AG08396 (cell line): ENCODE measurements at regions not wholly inside any gene's neighbourhood (a gene's known extent, or its start where the extent isn't known, plus 50 kb on each side); places are given as distances from the start of the nearest gene placed in this dataset.
"Not testable (repeated sequence)": the region's sequence is repeated elsewhere in the genome, so short reads cannot be mapped to it uniquely, and the experiment has no call there.

Experiments used
- DNase-seq: peaks from one replicate; pipeline ENCODE4 v3.0.0; 2012; ENCODE audit warnings: low spot score, mixed read lengths

GRCh38 chr2:230593765-230594164 is 118.9 kb upstream of the CAB39 start:
- no peak for DNase-seq

GRCh38 chr2:230594286-230594840 is 118.3 kb upstream of the CAB39 start:
- no peak for DNase-seq

- no peak for DNase-seq
Observed at GRCh38 chr2:230599853-230600252, 112.8 kb upstream of the CAB39 start.

DNA sequence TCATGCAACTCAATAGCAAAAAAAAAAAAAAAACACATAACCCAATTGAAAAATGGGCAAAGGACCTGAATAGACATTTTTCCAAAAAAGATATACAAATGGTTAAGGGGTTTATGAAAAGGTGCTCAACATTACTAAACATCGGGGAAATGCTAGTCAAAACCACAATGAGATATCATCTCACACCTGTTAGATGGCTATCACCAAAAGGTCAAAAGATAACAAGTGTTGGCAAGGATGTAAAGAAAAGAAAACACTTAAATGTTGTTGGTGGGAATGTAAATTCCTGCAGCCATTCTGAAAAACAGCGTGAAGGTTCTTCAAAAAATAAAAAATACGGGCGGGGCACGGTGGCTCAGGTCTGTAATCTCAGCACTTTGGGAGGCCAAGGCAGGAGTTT is 112.4 kb upstream of the CAB39 start:
- DNase-seq = no peak

DNA sequence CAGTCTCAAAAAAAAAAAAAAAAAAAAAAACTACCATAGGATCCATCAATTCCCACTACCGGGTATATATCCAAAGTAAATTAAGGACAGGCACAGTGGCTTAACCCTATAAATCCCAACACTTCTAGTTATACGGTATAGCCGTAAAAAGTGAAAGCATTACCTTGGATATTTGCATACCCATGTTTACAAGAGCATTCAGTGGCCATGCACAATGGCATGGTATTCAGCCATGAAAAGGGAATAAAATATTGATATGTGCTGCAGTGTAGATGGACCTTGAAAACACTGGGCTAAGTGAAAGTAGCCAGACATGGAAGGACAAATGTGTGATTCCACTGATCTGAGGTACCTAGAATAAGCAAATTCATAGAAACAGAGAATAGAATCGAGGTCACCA is 111.8 kb upstream of the CAB39 start:
- DNase-seq = no peak

DNA sequence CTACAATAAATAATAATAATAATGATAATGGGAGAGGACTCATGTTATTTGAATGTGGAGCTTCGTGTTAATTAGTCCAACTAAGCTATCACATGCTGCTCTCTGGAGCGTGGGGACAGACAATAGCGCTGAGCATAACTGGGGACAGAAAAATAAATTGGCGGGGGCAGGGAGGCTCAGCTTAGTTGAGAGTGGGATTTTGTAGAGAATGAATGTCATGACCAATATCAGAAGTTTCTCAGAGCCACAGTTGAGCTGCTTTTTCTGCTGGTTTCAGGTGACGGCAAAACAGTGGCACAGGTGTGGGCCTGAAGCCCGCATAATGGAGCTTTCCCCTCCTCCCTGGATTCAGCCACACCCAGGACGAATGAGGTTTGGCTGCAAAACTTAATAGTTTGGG is 111.1 kb upstream of the CAB39 start:
- DNase-seq = no peak

- DNase-seq = no peak
Observed at GRCh38 chr2:230602562-230603230, 109.9 kb upstream of the CAB39 start.

DNA sequence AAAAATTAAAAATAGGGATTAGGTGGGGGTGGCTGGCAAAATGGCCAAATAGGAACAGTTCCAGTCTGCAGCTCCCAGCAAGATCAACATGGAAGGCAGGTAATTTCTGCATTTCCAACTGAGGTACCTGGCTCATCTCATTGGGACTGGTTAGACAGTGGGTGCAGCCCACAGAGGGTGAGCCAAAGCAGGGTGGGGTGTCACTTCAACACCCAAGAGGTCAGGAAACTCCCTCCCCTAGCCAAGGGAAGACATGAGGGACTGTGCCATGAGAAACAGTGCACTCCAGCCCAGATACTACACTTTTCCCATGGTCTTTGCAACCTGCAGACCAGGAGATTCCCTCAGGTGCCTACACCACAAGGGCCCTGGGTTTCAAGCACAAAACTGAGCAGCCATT is 109.3 kb upstream of the CAB39 start:
- not testable (repeated sequence) for DNase-seq

DNA sequence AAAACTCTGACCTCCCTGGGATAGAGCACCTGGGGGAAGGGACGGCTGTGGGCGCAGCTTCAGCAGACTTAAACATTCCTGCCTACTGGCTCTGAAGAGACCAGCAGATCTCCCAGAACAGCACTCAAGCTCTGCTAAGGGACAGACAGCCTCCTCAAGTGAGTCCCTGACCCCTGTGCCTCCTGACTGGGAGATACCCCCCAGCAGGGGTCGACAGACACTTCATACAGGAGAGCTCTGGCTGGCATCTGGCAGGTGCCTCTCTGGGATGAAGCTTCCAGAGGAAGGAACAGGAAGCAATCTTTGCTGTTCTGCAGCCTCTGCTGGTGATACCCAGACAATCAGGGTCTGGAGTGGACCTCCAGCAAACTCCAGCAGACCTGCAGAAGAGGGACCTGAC is 108.5 kb upstream of the CAB39 start:
- DNase-seq = not testable (repeated sequence)

- DNase-seq = no peak
Observed at GRCh38 chr2:230614040-230614439, 98.6 kb upstream of the CAB39 start.

DNA sequence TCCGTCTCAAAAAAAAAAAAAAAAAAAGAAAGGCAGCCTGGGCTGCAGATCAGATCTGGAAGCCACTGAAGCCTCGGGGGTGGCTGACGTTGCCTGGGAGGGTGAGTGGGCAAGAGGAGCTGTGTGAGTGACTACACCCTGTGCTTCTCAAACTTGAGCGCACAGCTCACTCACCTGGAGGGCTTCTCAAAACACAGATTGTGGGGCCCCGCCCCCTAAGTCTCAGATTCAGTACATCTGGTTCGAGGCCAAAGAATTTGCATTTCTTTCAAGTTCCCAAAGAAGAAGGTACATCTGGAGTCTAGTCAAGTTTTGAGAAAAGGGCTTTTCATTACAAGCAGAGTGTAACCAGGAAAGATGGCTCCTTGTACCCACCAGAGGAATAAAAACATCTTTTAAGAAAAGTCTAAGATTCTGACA is 97.7 kb upstream of the CAB39 start:
- DNase-seq = no peak

- DNase-seq = peak; percentile 49
Observed at GRCh38 chr2:230617256-230617706, 95.4 kb upstream of the CAB39 start.

- DNase-seq = no peak
Observed at GRCh38 chr2:230619491-230619890, 93.2 kb upstream of the CAB39 start.

- DNase-seq = not testable (repeated sequence)
Observed at GRCh38 chr2:230625220-230625619, 87.4 kb upstream of the CAB39 start.

- DNase-seq = not testable (repeated sequence)
Observed at GRCh38 chr2:230627091-230627490, 85.6 kb upstream of the CAB39 start.

GRCh38 chr2:230627806-230628724 is 84.6 kb upstream of the CAB39 start:
- DNase-seq = peak; percentile 54

DNA sequence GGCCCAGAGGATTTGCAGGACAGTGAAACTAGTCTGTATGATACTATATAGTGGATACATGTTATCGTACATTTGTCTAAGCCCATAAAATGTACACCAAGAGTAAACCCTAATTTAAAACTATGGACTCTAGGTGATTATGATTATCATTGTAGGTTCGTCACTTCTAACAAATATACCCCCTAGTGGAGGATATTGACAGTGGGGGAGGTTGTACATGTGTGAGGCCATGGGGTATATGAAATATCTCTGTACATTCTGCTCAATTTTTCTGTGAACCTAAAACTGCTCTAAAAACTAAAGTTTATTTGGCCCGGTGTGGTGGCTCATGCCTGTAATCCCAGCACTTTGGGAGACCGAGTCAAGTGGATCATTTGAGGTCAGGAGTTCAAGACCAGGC is 81.2 kb upstream of the CAB39 start:
- DNase-seq = no peak

DNA sequence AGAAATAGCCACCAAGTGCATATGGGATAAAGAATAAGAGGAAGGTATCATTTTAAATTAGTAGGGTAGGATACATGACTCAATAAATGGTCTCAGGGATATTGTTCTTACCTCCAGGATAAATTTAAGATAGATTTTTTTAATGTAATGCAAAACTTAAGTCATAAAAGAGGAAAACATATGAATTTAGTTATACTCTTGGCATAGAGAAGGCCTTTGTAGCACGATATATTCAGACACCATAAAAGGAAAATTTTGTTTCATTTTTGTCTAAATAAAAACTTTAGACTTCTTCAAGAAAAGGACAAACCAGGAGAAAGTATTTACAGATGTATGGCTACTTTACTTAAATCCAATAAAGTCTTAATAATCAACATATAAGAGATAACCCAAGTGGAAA is 78.5 kb upstream of the CAB39 start:
- DNase-seq = no peak

DNA sequence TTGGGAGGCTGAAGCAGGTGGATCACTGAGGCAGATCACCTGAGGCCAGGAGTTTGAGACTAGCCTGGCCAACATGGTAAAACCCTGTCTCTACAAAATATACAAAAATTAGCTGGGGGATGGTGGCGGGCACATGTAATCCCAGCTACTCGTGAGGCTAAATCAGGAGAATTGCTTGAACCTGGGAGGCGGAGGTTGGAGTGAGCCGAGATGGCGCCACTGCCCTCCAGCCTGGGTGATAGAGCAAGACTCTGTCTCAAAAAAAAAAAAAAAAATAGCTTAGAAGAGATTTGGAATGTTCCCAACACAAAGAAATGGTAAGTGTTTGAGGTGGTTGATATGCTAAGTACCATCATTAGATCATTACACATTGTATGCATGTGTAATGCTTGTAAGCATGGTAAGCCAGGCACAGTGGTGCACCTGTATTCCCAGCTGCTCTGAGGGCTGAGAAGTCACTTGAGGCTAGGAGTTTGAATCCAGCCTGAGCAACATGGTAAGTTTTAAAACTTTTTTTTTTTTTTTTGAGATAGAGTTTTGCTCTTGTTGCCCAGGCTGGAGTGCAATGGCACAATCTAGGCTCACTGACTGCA is 77.8 kb upstream of the CAB39 start:
- not testable (repeated sequence) for DNase-seq

DNA sequence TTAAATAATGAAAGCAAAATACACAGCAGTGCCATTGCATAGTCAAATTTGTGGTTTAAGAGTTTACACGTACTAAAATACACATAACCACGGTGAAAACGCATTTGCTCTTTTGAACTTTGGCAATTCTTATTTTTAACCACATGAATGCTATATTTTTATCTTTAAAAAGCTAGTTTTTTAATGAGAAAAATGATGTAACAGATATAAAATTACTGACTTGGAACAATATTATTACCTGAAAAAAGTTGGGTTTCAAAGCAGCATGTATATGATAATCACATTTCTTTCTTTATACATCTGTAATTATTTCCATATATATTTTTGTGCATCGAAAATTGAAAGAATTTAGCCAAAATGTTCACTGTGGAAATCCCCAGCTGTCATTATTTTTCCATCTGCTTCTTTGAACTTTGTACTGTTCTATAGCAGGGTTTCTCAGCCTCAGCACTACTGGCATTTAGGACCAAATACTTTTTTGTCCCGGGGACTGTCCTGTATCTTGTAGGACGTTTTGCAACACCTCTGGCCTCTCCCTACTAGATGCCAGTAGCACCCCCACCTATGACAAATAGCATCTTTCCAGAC is 75.9 kb upstream of the CAB39 start:
- no peak for DNase-seq

- DNase-seq = not testable (repeated sequence)
Observed at GRCh38 chr2:230637486-230637885, 75.2 kb upstream of the CAB39 start.

GRCh38 chr2:230640540-230641011 is 72.1 kb upstream of the CAB39 start:
- DNase-seq = no peak
